SHP77 (cell line): ENCODE measurements at regions not wholly inside any gene's neighbourhood (a gene's known extent, or its start where the extent isn't known, plus 50 kb on each side); places are given as distances from the start of the nearest gene placed in this dataset.

ENCODE experiments used
- DNase-seq, 2 experiments: peaks; one replicate each; lab custom pipeline; 2025; lab: John Stamatoyannopoulos, UW

GRCh38 chr2:10201201-10201600 lies 78.7 kb downstream of the RRM2 start:
- no peak for DNase-seq

- DNase-seq = no peak
Measured at GRCh38 chr2:10202131-10202665, 79.7 kb downstream of the RRM2 start.

GRCh38 chr2:10204326-10205161 lies 82.0 kb downstream of the RRM2 start:
- DNase-seq = no peak

- no peak for DNase-seq
Measured at GRCh38 chr2:10205162-10205475, 82.6 kb downstream of the RRM2 start.

- DNase-seq = no peak
Measured at GRCh38 chr2:10208736-10209135, 86.2 kb downstream of the RRM2 start.

DNA sequence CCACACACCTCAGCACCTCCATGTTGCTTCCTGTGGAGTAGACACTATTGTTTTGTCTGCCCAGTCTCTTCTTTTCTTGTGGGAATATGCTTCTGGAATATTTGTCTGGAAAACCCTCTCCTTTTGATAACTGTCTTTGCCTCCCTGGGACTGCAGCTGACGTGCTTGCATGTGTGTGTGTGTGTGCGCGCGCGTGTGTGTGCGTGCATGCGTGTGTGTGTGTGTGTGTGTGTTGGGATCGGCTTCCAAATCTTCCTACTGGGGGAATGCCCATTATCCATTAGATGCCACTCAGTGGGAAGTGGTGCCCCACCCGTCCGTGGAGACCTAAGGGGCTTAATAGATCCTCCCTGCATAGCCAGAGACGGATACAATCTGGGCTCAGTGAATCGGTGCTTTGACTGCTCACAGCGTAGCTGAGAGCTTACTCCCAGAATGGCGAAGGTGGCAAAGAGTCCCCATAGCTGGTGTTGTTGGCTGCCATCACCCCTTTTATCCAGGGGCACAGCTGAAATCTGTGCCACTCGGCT lies 86.9 kb downstream of the RRM2 start:
- no peak for DNase-seq

- no peak for DNase-seq
Measured at GRCh38 chr2:10210336-10210735, 87.8 kb downstream of the RRM2 start.

- no peak for DNase-seq
Measured at GRCh38 chr2:10211844-10212422, 89.4 kb downstream of the RRM2 start.

DNA sequence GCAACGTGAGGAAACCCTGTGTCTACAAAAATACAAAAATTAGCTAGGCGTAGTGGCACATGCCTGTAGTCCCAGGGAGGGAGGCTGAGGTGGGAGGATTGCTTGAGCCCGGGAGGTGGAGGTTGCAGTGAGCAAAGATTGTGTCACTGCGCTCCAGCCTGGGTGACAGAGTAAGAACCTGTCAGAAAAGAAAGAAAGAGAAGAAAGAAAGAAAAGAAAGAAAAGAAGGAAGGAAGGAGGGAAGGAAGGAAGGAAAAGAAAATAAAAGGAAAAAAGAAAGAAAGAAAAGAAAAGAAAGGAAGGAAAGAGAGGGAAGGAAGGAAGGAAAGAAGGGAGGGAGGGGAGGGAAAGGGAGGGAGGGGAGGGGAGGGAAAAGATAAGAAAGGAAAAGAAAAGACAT lies 89.9 kb upstream of the HPCAL1 start:
- DNase-seq = no peak

- DNase-seq = no peak
Measured at GRCh38 chr2:10214179-10214578, 88.5 kb upstream of the HPCAL1 start.

DNA sequence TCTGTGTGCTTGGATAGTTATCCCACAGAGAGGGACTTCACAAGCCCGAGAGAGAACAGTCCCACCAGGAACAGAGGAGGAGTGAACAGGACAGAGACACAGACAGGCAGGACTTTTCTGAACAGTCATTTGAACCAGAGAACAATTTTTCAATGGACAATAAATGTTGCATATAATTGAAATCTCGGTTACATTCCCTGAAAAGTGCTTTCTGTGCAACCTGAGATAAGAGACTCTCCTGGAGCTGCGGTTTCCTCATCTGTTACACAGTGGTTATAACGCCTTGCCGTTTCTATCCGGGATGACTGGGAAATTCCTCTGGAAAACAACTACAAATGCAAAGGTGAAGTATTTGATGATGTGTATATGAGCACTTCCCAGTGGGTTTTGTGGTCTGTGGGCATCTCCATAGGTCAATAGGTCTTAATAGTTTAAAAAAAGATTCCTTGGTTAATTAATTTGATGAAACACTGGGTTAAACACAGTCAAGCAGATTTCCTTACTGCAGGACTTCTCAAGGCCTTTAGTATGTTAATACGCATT lies 87.2 kb upstream of the HPCAL1 start:
- DNase-seq = no peak

DNA sequence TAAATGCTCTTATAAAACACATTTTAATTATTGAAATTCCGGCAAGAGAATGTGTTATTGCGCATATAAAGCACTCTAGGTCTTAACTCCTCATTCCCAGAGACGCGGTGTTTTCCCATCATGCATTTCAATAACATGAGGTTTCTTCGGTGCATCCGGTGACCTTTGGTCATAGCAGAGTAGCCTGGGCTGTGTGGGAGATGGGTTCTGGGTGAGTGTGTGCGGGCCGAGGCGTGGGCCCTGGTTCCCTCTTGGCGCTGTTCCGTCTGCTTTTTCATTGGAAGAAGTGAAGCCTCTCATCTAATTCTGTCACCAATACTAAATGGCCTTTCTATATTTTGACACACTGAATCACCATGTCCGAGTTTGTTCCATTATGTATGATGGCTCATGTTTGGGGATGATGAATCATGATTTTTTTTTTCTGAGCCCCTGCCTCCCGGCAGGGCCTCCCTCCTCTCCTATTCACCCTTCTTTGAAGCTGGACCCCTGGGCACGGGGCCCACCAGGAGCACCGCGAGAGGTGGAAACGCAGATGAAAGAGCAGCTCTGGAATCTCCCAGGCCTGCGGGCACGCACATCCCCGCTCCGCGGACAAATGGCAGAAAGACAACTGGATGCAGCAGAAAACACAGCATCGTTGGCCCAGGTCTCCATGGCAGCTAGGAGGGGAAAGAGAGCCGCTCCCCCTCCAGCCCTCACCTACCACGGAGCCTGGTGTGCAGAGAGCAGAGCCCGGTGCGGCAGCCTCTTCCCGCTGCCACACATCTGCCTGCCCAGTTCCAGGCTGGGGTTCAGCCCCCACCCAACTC lies 85.8 kb upstream of the HPCAL1 start:
- DNase-seq = no peak

GRCh38 chr2:10217489-10218435 lies 84.9 kb upstream of the HPCAL1 start:
- no peak for DNase-seq

DNA sequence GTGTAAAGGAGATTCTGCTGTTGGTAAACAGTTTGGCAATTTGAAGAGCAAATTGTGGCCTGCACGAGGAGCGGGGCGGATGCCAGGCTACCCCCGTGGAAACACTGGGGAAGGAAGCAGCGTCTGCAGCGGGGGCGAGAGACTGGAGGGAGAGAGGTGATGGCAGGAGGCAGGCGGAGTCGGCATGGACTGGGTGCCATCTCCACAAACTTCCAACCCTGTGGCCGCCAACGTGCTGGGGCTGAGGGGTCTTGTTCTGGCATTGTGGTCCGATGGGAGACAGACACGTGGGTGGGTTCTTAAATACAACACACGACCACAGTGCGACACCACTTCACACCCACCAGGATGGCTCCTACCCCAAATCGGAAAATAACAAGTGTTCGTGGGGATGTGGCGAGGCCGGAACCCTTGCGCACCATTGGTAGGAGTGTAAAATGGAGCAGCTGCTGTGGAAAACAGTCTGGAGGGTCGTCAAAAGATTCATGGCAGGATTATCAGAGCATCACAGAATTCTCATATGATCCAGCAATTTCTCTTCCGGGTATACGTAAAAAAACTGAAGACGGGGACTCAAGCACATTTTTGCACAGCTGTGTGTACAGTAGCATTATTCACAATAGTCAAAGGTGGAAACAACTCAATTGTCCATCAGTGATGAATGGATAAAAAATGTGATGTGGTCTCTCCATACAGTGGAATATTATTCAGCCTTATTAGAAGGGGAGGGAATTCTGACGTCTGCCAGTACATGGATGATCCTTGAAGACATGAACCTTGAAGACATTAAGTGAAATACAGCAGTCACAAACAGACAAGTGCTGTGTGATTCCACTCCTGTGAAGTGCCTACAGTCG lies 82.4 kb upstream of the HPCAL1 start:
- no peak for DNase-seq

DNA sequence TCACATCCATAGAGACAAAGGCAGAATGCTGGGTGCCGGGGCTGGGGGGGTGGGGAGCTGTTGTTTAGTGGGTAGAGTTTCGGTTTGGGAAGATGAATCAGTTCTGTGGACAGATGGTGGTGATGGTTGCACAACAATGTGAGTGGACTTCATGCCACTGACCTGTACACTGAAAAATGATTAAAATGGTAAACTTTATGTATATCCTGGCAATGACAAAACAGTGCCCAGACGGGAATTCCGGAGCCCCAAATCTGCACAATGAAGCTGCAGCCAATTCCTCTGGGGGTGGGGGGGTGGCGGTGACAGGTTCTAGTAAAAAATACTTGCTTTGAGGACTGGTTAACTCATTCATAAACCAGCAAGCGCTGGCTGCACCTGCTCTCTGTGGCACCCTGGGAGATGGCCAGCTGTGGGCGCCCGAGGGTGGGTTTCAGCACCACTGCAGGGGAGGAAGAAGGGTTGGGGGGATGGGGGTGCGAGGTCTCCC lies 81.8 kb upstream of the HPCAL1 start:
- DNase-seq = peak; percentile 42 to 65

DNA sequence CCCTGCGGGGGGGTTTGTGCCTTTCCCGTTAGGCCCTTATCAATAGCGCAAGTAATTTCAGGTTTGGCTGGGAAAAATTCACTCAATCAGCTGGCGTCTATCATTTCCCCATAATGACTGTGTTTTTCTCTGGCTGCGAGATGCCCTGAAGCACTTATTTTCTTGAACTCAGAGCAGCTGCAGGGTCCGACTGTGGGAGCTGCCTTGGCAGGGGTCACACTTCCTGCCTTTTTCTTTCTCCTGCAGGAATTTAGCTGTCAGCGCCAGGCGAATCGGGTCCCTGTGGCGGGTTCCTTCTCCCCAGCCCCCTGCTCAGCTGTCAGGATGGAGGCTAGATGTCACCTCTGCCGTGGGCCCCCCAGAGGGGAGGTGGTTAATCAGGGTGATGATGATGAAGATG lies 81.3 kb upstream of the HPCAL1 start:
- DNase-seq = no peak

GRCh38 chr2:10221976-10222870 lies 80.5 kb upstream of the HPCAL1 start:
- DNase-seq = no peak

DNA sequence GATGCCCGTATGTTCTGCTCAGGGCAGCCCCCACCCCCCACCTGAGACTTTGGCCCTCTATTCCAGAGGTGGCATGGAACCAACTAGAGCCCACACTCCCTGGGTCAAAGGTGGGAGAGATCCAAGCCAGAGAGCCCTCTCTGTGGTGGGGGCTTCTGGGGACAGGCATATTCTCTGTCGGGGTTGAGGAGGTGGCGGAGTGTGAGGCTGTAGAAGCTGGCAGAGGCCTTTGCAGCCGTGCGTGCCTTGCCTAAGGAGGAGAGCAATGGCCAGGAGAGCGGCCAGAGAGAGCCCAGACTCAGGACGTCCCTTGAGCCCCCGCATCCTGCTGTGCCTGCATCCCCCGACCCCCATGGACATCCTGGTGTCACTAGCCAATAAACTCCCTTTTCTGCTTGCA lies 79.2 kb upstream of the HPCAL1 start:
- DNase-seq = no peak
